Stimulated activated CD8-positive, alpha-beta memory T cell treated with anti-CD3 and anti-CD28 coated beads, Interleukin-4, amount 100 ng/mL, for 1 hour (primary cell): ENCODE measurements at regions not wholly inside any gene's neighbourhood (a gene's known extent, or its start where the extent isn't known, plus 50 kb on each side); places are given as distances from the start of the nearest gene placed in this dataset.
"Not testable (repeated sequence)": the region's sequence is repeated elsewhere in the genome, so short reads cannot be mapped to it uniquely, and the experiment has no call there.

Source experiments
- DNase-seq, 2 donors: peaks; one replicate each; pipeline ENCODE4 v3.0.0-alpha.2; 2020; ENCODE audit warnings: low read depth in 2 of 2, low spot score in 1 of 2

DNA sequence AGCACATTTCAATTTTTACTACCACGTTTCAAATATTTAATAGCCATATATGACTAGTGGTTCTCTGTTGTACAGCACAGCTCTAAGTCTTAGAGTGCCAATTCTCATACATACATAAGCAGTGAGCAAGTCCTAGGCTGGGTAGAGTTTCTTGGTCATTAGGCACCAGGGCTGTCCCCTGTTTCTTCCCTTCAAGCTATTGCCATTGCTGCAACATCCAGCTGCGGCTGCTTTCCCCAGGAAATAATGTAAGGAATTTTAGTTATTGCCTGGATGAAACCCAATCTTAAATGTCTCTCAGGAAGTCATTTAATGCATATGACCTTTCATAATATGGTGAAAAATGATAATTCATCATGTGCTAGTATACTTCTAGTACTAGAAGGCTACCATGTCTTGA is 74.1 kb upstream of the PPP3CA start:
- DNase-seq, result no peak

DNA sequence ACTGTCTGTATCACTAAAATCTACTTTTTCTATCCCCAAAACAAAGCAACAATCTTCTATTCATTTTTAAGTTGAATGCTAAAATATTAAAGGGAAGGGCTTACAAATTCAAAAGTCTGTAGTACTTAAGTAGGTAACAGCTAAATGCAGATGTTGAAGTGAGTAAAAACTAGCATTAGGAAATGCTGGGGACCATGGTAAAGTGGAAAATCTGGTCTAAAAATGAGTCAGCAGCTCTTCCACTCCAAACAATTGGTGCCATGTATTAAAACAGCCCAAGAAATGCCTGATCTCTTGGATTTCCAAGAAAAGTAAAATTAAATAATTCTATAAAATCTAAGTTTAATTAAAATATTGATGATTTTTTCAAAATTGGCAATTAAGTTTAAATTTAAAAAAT is 73.3 kb upstream of the PPP3CA start:
- DNase-seq, result no peak

DNA sequence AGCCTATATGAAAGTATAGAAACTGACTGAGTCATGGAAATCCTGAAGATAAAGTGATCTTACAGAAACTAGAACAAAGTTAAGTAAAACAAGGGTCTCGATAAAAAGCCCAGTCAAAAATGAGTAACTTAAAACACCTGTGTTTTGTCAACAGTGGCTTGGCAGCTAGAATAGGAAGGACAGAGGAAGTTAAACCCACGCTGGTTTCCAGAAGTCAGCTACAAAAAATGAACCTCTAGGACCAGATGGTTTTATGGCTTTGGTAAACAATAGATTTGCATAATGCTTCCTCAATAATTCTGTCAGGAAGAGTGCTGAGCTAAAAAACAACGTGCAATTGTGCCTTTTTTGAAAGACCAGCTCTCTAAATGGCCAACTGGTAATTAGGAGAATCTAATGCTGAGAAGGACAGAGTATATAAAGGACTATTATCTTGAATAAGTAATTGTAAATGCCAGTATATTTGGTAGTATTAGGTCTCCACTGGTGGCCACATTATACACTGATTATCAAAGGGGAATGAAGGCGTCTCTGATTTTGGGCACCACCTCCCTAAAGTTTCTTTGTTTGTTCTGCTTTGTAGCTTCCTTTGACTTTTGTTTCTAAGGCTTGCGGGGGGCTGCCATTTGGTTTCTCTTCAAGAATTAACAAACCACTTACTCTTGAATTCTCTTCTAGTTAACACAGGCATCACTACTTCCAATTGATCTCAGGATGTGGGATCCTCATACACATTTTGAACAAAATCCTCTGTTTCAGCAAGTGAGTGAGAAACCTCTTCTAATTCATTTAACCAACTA is 72.2 kb upstream of the PPP3CA start:
- DNase-seq, result no peak

DNA sequence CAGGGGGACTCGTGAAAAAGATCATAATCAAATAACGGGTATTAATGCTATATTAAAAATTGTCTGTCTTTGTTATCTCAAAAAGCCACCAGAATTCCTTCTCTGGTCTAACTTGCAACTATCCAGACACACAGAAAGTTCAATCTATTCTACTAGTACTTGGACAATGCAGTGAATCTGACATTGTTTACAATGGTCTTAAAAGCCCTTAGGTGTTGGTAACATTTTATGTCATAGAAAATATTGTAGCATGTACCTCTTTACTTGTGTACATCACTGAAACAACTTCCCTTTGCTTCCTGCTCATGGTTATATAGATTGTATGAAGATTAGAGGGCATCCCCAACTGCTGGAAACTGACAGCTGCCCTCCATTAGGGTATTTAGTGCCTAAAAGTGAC is 71.1 kb upstream of the PPP3CA start:
- no peak for DNase-seq

DNA sequence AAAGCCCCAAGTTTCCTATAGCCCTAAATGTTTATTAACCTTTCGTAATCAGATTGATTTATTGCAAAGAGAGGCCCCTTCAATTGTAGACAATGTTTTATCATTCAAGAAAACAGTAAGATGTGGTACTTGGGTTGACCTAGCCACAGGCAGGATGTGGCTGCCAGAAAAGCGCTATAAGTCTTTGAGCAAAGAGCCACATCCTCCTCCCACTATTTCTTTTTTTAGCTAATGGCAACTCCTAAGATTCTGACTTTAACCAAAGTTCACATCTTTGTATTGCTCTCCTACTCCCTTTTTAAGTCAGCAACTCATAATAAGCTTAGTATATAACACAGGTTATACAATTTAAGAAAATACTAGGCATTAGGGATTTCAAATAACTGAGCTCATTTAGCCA is 70.7 kb upstream of the PPP3CA start:
- peak; percentile 8 to 34 for DNase-seq

DNA sequence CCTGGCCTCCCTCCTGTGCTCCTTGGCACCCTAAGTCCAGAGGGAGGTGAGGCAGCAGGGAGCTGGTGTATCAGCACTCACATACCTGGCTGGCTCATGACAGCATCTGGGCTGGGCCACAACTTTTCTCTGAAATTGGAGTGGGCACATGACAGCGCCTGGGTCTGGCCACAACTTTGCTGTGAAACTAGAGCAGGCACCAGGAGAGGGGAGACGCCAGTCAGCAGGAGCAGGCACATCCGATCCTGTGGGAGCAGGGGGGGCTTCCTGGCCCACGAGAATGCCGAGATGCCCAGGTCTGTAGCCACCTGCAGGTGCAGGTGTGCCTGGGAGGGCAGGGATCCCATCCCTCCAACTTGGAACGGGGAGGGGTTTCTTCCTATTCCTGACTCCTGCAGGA is 69.7 kb upstream of the PPP3CA start:
- no peak for DNase-seq

DNA sequence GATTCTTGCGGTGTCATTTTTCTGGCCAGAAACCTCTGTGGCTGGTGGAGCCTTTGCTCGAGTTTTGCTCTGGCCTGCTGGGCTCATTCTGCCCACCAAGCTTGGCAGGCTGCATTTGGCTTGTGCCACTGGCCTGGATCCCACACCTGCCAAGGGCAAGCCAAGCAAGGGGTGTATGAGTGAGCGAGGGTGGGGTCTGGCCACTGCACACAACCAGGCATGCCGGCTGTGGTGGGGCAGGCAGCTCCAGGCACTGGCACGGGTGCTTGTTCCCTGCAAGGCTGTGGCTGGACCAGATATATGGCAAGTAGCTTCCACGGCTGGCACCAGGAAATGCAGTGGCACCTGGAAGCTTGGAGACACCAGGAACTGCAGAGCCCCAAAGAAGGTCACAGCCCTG is 68.6 kb upstream of the PPP3CA start:
- no peak for DNase-seq

DNA sequence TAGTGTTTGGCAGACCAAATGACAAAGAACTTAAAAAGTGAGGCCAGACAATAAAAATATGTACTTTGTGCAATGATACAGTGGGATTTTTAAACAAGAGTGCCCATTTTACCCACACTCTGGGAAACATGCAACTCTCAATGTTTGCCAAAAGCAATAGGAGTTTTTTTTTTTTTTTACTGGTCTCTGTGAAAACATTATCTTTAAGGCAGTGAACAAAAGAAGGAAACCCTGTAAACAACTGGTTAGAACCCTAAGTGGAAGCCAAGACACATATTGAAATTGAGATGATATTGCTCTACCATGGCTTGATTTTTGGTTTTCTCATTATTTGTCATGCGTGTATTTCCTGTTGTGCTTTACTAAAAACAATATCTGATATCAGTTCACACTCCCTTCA is 67.2 kb upstream of the PPP3CA start:
- DNase-seq, result no peak

DNA sequence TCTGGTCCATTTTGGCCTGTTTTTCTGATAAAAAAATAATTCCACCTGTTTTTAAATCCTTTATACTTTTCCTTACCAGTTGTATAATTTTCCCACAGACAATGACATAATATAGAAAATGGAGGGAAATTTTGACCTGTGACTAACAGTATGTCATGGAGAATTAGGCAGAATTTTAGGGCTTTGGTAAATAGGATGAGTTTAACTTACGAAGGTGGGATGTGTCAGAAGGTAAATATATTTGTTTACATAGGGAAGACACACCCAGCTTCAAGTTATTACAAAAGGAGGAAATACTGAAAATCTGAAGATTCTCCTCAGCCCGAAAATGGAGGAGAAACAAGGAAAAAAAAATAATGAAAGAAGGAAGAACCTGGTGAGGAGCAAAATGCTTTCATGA is 64.6 kb upstream of the PPP3CA start:
- no peak for DNase-seq

DNA sequence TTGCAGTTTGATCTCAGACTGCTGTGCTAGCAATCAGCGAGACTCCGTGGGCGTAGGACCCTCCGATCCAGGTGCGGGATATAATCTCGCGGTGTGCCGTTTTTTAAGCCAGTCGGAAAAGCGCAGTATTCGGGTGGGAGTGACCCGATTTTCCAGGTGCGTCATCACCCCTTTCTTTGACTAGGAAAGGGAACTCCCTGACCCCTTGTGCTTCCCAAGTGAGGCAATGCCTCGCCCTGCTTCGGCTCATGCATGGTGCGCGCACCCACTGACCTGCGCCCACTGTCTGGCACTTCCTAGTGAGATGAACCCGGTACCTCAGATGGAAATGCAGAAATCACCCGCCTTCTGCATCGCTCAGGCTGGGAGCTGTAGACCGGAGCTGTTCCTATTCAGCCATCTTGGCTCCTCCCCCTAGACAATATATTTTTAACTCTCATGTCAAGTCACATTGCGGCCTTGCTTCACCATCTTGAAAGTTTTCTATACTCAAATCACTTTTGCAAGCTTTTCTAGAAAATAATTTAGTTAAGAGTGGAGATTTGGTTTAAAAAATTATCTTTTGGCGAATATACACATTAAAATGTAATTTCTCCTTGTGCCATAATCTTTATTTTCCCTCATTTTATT is 64.1 kb upstream of the PPP3CA start:
- DNase-seq, result not testable (repeated sequence)

DNA sequence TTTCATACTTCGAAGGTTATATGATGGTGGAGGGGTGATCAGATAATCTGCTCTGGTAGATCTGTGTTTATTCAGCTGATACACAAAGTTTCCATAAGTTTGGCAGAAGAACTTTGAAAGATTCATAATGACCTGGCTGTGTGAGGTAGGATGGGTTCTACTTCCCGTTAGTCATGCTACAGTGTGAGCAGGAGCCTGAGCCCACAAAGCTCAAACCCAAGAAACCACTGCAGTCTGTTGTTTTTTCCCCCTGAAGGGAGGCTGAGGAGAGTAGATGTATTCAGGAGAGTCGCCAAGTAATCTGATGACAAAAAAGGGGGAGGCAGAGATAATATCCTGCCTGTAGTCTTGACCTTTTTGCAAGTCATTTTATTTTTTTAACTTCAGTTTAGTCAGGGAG is 52.8 kb upstream of the PPP3CA start:
- DNase-seq, result no peak

DNA sequence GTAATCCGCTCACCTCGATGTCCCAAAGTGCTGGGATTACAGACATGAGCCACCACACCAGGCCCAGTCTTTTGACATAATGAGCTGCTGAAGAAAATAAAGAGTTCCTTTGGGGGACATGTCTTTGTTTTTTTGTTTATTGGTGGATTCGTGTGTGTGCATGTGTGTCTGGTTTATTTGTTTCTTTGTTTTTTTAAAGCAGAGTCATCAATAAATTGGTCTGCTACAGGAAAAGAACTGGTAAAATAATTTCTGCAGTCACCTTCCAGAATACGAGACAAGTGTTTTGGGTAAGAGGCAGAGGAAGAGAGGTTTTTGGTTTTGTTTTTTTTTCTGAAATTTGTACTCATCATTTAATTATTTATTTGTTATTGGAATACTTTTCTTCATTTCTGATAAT is 51.5 kb upstream of the PPP3CA start:
- no peak for DNase-seq
